ENCODE measurements at regions not wholly inside any gene's neighbourhood (a gene's known extent, or its start where the extent isn't known, plus 50 kb on each side); places are given as distances from the start of the nearest gene placed in this dataset.

GRCh38 chr10:93218386-93218785 is 144.7 kb downstream of the CYP26A1 start:
- TF ChIP-seq CTCF (IDR thresholded peaks at IDR 0.05; ENCODE audit: insufficient read depth, low read depth, low read length), result no peak
- H3K4me3 ChIP-seq (ENCODE audit: low read depth, low read length), result no peak overlapping the region
- DNase-seq (ENCODE audit: low read depth), result no peak

- DNase-seq (ENCODE audit: low read depth), result peak; percentile 54
Observed at GRCh38 chr10:93219347-93219746, 145.7 kb downstream of the CYP26A1 start.

GRCh38 chr10:93220296-93221170 is 146.8 kb downstream of the CYP26A1 start:
- H3K4me3 ChIP-seq (ENCODE audit: low read depth, low read length), result no peak overlapping the region
- no peak for TF ChIP-seq CTCF (IDR thresholded peaks at IDR 0.05; ENCODE audit: insufficient read depth, low read depth, low read length)
- no peak for DNase-seq (ENCODE audit: low read depth)

More at GRCh38 chr10:93219347-93219746, 145.7 kb downstream of the CYP26A1 start:
- no peak for TF ChIP-seq CTCF (IDR thresholded peaks at IDR 0.05; ENCODE audit: insufficient read depth, low read depth, low read length)
- H3K4me3 ChIP-seq (ENCODE audit: low read depth, low read length), result no peak overlapping the region

- TF ChIP-seq CTCF (IDR thresholded peaks at IDR 0.05; ENCODE audit: insufficient read depth, low read depth, low read length), result no peak
- H3K4me3 ChIP-seq (ENCODE audit: low read depth, low read length), result no peak overlapping the region
- DNase-seq (ENCODE audit: low read depth), result no peak
Observed at GRCh38 chr10:93221171-93221496, 147.4 kb downstream of the CYP26A1 start.

- no peak for TF ChIP-seq CTCF (IDR thresholded peaks at IDR 0.05; ENCODE audit: insufficient read depth, low read depth, low read length)
- H3K4me3 ChIP-seq (ENCODE audit: low read depth, low read length), result no peak overlapping the region
- DNase-seq (ENCODE audit: low read depth), result no peak
Observed at GRCh38 chr10:93221521-93221920, 147.8 kb downstream of the CYP26A1 start.

- DNase-seq (ENCODE audit: low read depth), result peak; percentile 69
- H3K4me3 ChIP-seq (ENCODE audit: low read depth, low read length), result no peak overlapping the region
- TF ChIP-seq CTCF (IDR thresholded peaks at IDR 0.05; ENCODE audit: insufficient read depth, low read depth, low read length), result no peak
Observed at GRCh38 chr10:93222211-93222754, 148.6 kb downstream of the CYP26A1 start.
